HG03342 (cell line): ENCODE measurements at regions not wholly inside any gene's neighbourhood (a gene's known extent, or its start where the extent isn't known, plus 50 kb on each side); places are given as distances from the start of the nearest gene placed in this dataset.

Experiments
- ATAC-seq: cut with Tn5 transposase; IDR thresholded peaks from one replicate; pipeline ENCODE4 v1.9.1; 2021; ENCODE audit warnings: mild to moderate bottlenecking, moderate library complexity; ENCODE audit not compliant: unreplicated experiment

GRCh38 chr22:48340727-48341709 lies 1486.7 kb downstream of the BRD1 start:
- no peak for ATAC-seq

GRCh38 chr22:48340191-48340590 lies 1487.5 kb downstream of the BRD1 start:
- no peak for ATAC-seq

GRCh38 chr22:48338793-48339705 lies 1488.6 kb downstream of the BRD1 start:
- no peak for ATAC-seq

GRCh38 chr22:48337957-48338792 lies 1489.5 kb downstream of the BRD1 start:
- ATAC-seq, result no peak

- no peak for ATAC-seq
Observed at GRCh38 chr22:48336339-48337060, 1491.2 kb downstream of the BRD1 start.

GRCh38 chr22:48335442-48336139 lies 1492.1 kb downstream of the BRD1 start:
- no peak for ATAC-seq

GRCh38 chr22:48334971-48335370 lies 1492.7 kb downstream of the BRD1 start:
- no peak for ATAC-seq

- no peak for ATAC-seq
Observed at GRCh38 chr22:48333816-48334735, 1493.6 kb downstream of the BRD1 start.

- ATAC-seq, result no peak
Observed at GRCh38 chr22:48333323-48333763, 1494.3 kb downstream of the BRD1 start.

GRCh38 chr22:48332438-48333322 lies 1495.0 kb downstream of the BRD1 start:
- no peak for ATAC-seq

- ATAC-seq, result no peak
Observed at GRCh38 chr22:48331691-48332220, 1495.9 kb downstream of the BRD1 start.

- no peak for ATAC-seq
Observed at GRCh38 chr22:48331266-48331665, 1496.4 kb downstream of the BRD1 start.

GRCh38 chr22:48327721-48328120 lies 1500.0 kb downstream of the BRD1 start:
- ATAC-seq, result no peak

- ATAC-seq, result no peak
Observed at GRCh38 chr22:48323746-48324145, 1503.9 kb downstream of the BRD1 start.

- no peak for ATAC-seq
Observed at GRCh38 chr22:48322907-48323306, 1504.8 kb downstream of the BRD1 start.

GRCh38 chr22:48321986-48322545 lies 1505.6 kb downstream of the BRD1 start:
- ATAC-seq, result no peak
